CD4-positive, CD25-positive, alpha-beta regulatory T cell (primary cell): ENCODE measurements at regions not wholly inside any gene's neighbourhood (a gene's known extent, or its start where the extent isn't known, plus 50 kb on each side); places are given as distances from the start of the nearest gene placed in this dataset.
"Not testable (repeated sequence)": the region's sequence is repeated elsewhere in the genome, so short reads cannot be mapped to it uniquely, and the experiment has no call there.

ENCODE experiments used
- ATAC-seq, 2 donors: fragments of 150-1000 bp; cut with Tn5 transposase; one replicate each; pipeline ENCODE4 v1.10.0; 2021; ENCODE audit warnings: low read depth in 2 of 2, moderate number of reproducible peaks in 2 of 2, moderate library complexity in 1 of 2
- DNase-seq, 3 donors: peaks; one replicate each; pipeline versions ENCODE4 v3.0.0 to v3.0.0-alpha.2; 2012 to 2022; ENCODE audit warnings: mixed read lengths in 1 of 3
- H3K27ac ChIP-seq: one replicate; pipeline ENCODE4 v1.7.0; 2013; ENCODE audit warnings: mild to moderate bottlenecking, low read length; ENCODE audit not compliant: insufficient read depth, poor library complexity, severe bottlenecking
- H3K27me3 ChIP-seq: one replicate; pipeline ENCODE4 v1.7.0; 2013; ENCODE audit warnings: low read length; ENCODE audit not compliant: control insufficient read depth, insufficient read depth
- H3K36me3 ChIP-seq: one replicate; pipeline ENCODE4 v1.7.0; 2013; ENCODE audit warnings: mild to moderate bottlenecking, low read length, moderate library complexity; ENCODE audit not compliant: control insufficient read depth, insufficient read depth
- H3K4me1 ChIP-seq: 2 replicates; pipeline ENCODE4 v1.7.0; 2013; ENCODE audit warnings: mild to moderate bottlenecking, low read length; ENCODE audit not compliant: insufficient read depth, control insufficient read depth, poor library complexity, severe bottlenecking
- H3K4me3 ChIP-seq: one replicate; pipeline ENCODE4 v1.7.0; 2013; ENCODE audit warnings: low read depth, mild to moderate bottlenecking, low read length, moderate library complexity
- H3K9me3 ChIP-seq, 2 experiments: 1 replicate in 1 of 2; 2 replicates in 1 of 2; pipeline ENCODE4 v1.7.0; 2013; ENCODE audit warnings: low read length in 2 of 2, mild to moderate bottlenecking in 1 of 2, moderate library complexity in 1 of 2; ENCODE audit not compliant: control insufficient read depth in 2 of 2
- H3K27ac Mint-ChIP-seq, 3 donors: one replicate each; pipeline ENCODE4 v1.8.0; 2020 to 2022; ENCODE audit warnings: mild to moderate bottlenecking in 3 of 3, mixed read lengths in 3 of 3, moderate library complexity in 2 of 3
- H3K27me3 Mint-ChIP-seq: one replicate; pipeline ENCODE4 v1.8.0; 2022; ENCODE audit warnings: mild to moderate bottlenecking, mixed read lengths
- H3K36me3 Mint-ChIP-seq: one replicate; pipeline ENCODE4 v1.8.0; 2020; ENCODE audit warnings: mixed read lengths
- H3K4me1 Mint-ChIP-seq, 4 donors: one replicate each; pipeline ENCODE4 v1.8.0; 2020 to 2022; ENCODE audit warnings: mixed read lengths in 4 of 4, mild to moderate bottlenecking in 1 of 4
- H3K4me3 Mint-ChIP-seq, 4 donors: one replicate each; pipeline ENCODE4 v1.8.0; 2020 to 2022; ENCODE audit warnings: mild to moderate bottlenecking in 4 of 4, mixed read lengths in 4 of 4, moderate library complexity in 3 of 4
- H3K9me3 Mint-ChIP-seq, 7 donors: one replicate each; pipeline ENCODE4 v1.8.0; 2020 to 2022; ENCODE audit warnings: mixed read lengths in 7 of 7, mild to moderate bottlenecking in 3 of 7, moderate library complexity in 2 of 7

- H3K36me3 Mint-ChIP-seq: no peaks in the 10 kb centered on the region
- ATAC-seq: no peak
- DNase-seq: no peak
- no peak overlapping the region for H3K4me3 Mint-ChIP-seq
- H3K4me3 ChIP-seq: no peak overlapping the region
- no peaks in the 10 kb centered on the region for H3K4me1 ChIP-seq
- H3K9me3 Mint-ChIP-seq: peaks cover 0 to 2% (median 0%) of the 10 kb centered on the region in 7 donors
- H3K27ac Mint-ChIP-seq: no peak overlapping the region
- H3K27ac ChIP-seq: no peak overlapping the region
- no peaks in the 10 kb centered on the region for H3K27me3 ChIP-seq
- no peaks in the 10 kb centered on the region for H3K9me3 ChIP-seq
- H3K27me3 Mint-ChIP-seq: peaks cover 7% of the 10 kb centered on the region
- H3K4me1 Mint-ChIP-seq: no peaks in the 10 kb centered on the region
- no peaks in the 10 kb centered on the region for H3K36me3 ChIP-seq
Measured at GRCh38 chr1:101588677-101589076, 351.9 kb downstream of the S1PR1 start.

GRCh38 chr1:101592845-101593244, 356.0 kb downstream of the S1PR1 start:
- Mint-ChIP-seq H3K9me3 (peaks cover 0 to 2% (median 0%) of the 10 kb centered on the region in 7 donors), H3K36me3 (no peaks in the 10 kb centered on the region), H3K4me1 (no peaks in the 10 kb centered on the region), H3K27me3 (peaks cover 4% of the 10 kb centered on the region), H3K4me3 (no peak overlapping the region), H3K27ac (no peak overlapping the region)
- Histone ChIP-seq H3K27me3 (no peaks in the 10 kb centered on the region), H3K36me3 (no peaks in the 10 kb centered on the region), H3K27ac (no peak overlapping the region), H3K9me3 (no peaks in the 10 kb centered on the region), H3K4me1 (no peaks in the 10 kb centered on the region), H3K4me3 (no peak overlapping the region)
- DNase-seq: no peak
- ATAC-seq: no peak

GRCh38 chr1:101595881-101596374, 359.1 kb downstream of the S1PR1 start:
- H3K4me3 Mint-ChIP-seq: no peak overlapping the region
- H3K36me3 Mint-ChIP-seq: no peaks in the 10 kb centered on the region
- no peaks in the 10 kb centered on the region for H3K4me1 Mint-ChIP-seq
- no peak overlapping the region for H3K27ac ChIP-seq
- no peak for ATAC-seq
- H3K4me1 ChIP-seq: no peaks in the 10 kb centered on the region
- H3K27ac Mint-ChIP-seq: no peak overlapping the region
- no peaks in the 10 kb centered on the region for H3K27me3 Mint-ChIP-seq
- peaks cover 0 to 2% (median 0%) of the 10 kb centered on the region in 7 donors for H3K9me3 Mint-ChIP-seq
- no peaks in the 10 kb centered on the region for H3K27me3 ChIP-seq
- DNase-seq: no peak
- H3K36me3 ChIP-seq: no peaks in the 10 kb centered on the region
- no peaks in the 10 kb centered on the region for H3K9me3 ChIP-seq
- H3K4me3 ChIP-seq: no peak overlapping the region

GRCh38 chr1:101600615-101601014, 363.8 kb downstream of the S1PR1 start:
- not testable (repeated sequence) for H3K9me3 ChIP-seq, H3K27me3 Mint-ChIP-seq, H3K27ac Mint-ChIP-seq, H3K4me3 ChIP-seq, H3K4me1 Mint-ChIP-seq, DNase-seq, H3K36me3 ChIP-seq, H3K4me1 ChIP-seq, H3K27me3 ChIP-seq, ATAC-seq, H3K27ac ChIP-seq, H3K9me3 Mint-ChIP-seq, H3K4me3 Mint-ChIP-seq, H3K36me3 Mint-ChIP-seq

GRCh38 chr1:101603726-101604125, 366.9 kb downstream of the S1PR1 start:
- Mint-ChIP-seq H3K36me3 (no peaks in the 10 kb centered on the region), H3K4me3 (no peak overlapping the region), H3K9me3 (peaks cover 0 to 3% (median 0%) of the 10 kb centered on the region in 7 donors), H3K27ac (no peak overlapping the region), H3K4me1 (no peaks in the 10 kb centered on the region), H3K27me3 (peaks cover 12% of the 10 kb centered on the region)
- Histone ChIP-seq H3K27ac (no peak overlapping the region), H3K27me3 (no peaks in the 10 kb centered on the region), H3K4me3 (no peak overlapping the region), H3K4me1 (no peaks in the 10 kb centered on the region), H3K9me3 (no peaks in the 10 kb centered on the region), H3K36me3 (no peaks in the 10 kb centered on the region)
- ATAC-seq: no peak
- no peak for DNase-seq

- Histone ChIP-seq H3K4me1 (no peaks in the 10 kb centered on the region), H3K27me3 (no peaks in the 10 kb centered on the region), H3K36me3 (no peaks in the 10 kb centered on the region), H3K27ac (no peak overlapping the region), H3K4me3 (no peak overlapping the region), H3K9me3 (peaks cover 0 to 3% of the 10 kb centered on the region in 2 experiments)
- Mint-ChIP-seq H3K9me3 (peaks cover 0 to 7% (median 5%) of the 10 kb centered on the region in 7 donors), H3K36me3 (no peaks in the 10 kb centered on the region), H3K27ac (no peak overlapping the region), H3K27me3 (peaks cover 24% of the 10 kb centered on the region), H3K4me3 (no peak overlapping the region), H3K4me1 (no peaks in the 10 kb centered on the region)
- DNase-seq: no peak
- ATAC-seq: no peak
Measured at GRCh38 chr1:101605878-101606277, 369.1 kb downstream of the S1PR1 start.

- Histone ChIP-seq H3K27me3 (no peaks in the 10 kb centered on the region), H3K36me3 (no peaks in the 10 kb centered on the region), H3K4me3 (no peak overlapping the region), H3K27ac (no peak overlapping the region), H3K9me3 (peaks cover 0 to 3% of the 10 kb centered on the region in 2 experiments), H3K4me1 (no peaks in the 10 kb centered on the region)
- no peaks in the 10 kb centered on the region for H3K4me1 Mint-ChIP-seq
- H3K4me3 Mint-ChIP-seq: no peak overlapping the region
- no peaks in the 10 kb centered on the region for H3K36me3 Mint-ChIP-seq
- peaks cover 15% of the 10 kb centered on the region for H3K27me3 Mint-ChIP-seq
- H3K27ac Mint-ChIP-seq: no peak overlapping the region
- no peak for ATAC-seq
- peaks cover 0 to 9% (median 4%) of the 10 kb centered on the region in 7 donors for H3K9me3 Mint-ChIP-seq
- DNase-seq: no peak
Measured at GRCh38 chr1:101613546-101613945, 376.7 kb downstream of the S1PR1 start.

- H3K4me3 ChIP-seq: no peak overlapping the region
- H3K4me3 Mint-ChIP-seq: no peak overlapping the region
- no peak for DNase-seq
- no peaks in the 10 kb centered on the region for H3K36me3 Mint-ChIP-seq
- no peak overlapping the region for H3K27ac ChIP-seq
- H3K9me3 ChIP-seq: no peaks in the 10 kb centered on the region
- no peak overlapping the region for H3K27ac Mint-ChIP-seq
- no peak for ATAC-seq
- H3K4me1 Mint-ChIP-seq: no peaks in the 10 kb centered on the region
- H3K27me3 Mint-ChIP-seq: peaks cover 10% of the 10 kb centered on the region
- H3K4me1 ChIP-seq: no peaks in the 10 kb centered on the region
- no peaks in the 10 kb centered on the region for H3K27me3 ChIP-seq
- peaks cover 0 to 8% (median 0%) of the 10 kb centered on the region in 7 donors for H3K9me3 Mint-ChIP-seq
- H3K36me3 ChIP-seq: no peaks in the 10 kb centered on the region
Measured at GRCh38 chr1:101618900-101619299, 377.8 kb downstream of the OLFM3 start.
